ENCODE measurements at regions not wholly inside any gene's neighbourhood (a gene's known extent, or its start where the extent isn't known, plus 50 kb on each side); places are given as distances from the start of the nearest gene placed in this dataset.
"Not testable (repeated sequence)": the region's sequence is repeated elsewhere in the genome, so short reads cannot be mapped to it uniquely, and the experiment has no call there.

DNA sequence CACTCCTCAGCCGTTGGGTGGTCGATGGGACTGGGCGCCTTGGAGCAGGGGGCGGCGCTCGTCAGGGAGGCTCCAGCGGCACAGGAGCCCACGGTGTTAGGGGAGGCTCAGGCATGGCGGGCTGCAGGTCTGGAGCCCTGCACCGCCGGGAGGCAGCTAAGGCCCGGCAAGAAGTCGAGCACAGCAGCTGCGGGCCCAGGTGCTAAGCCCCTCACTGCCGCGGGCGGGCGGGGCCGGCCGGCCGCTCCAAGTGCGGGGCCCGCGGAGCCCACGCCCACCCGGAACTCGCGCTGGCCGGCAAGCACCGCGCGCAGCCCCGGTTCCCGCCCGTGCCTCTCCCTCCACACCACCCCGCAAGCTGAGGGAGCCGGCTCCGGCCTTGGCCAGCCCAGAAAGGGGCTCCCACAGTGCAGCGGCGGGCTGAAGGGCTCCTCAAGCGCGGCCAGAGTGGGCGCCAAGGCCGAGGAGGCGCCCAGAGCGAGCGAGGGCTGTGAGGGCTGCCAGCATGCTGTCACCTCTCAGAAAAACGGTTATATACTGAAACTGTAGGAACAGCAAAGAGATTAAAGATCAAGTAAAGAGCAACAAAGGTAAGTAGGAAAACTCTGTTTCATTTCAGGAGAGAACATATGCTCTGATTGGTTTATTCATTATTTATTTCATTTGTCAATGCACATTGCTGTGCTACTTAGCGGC, 419.0 kb upstream of the CNTNAP2 start:
- TF ChIP-seq, protein P1, sequence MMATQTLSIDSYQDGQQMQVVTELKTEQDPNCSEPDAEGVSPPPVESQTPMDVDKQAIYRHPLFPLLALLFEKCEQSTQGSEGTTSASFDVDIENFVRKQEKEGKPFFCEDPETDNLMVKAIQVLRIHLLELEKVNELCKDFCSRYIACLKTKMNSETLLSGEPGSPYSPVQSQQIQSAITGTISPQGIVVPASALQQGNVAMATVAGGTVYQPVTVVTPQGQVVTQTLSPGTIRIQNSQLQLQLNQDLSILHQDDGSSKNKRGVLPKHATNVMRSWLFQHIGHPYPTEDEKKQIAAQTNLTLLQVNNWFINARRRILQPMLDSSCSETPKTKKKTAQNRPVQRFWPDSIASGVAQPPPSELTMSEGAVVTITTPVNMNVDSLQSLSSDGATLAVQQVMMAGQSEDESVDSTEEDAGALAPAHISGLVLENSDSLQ (IDR thresholded peaks at IDR 0.05): not testable (repeated sequence)
- TF ChIP-seq LEF1 (IDR thresholded peaks at IDR 0.05; ENCODE audit: borderline replicate concordance); BHLHE40 (IDR thresholded peaks at IDR 0.05; ENCODE audit: borderline replicate concordance); SUZ12 (IDR thresholded peaks at IDR 0.05); FOXA1 (IDR thresholded peaks at IDR 0.05); ELF4 (IDR thresholded peaks at IDR 0.05); HDGF (IDR thresholded peaks at IDR 0.05; ENCODE audit: borderline replicate concordance); FOXM1 (IDR thresholded peaks at IDR 0.05; ENCODE audit: borderline replicate concordance); TARDBP (IDR thresholded peaks at IDR 0.05); FOXK2 (IDR thresholded peaks at IDR 0.05); ARNT (IDR thresholded peaks at IDR 0.05); L3MBTL2 (conservative IDR thresholded peaks at IDR 0.05); CTBP1 (IDR thresholded peaks at IDR 0.05; ENCODE audit: borderline replicate concordance): not testable (repeated sequence)
